Neural cell (in vitro differentiated cells): ENCODE measurements at regions not wholly inside any gene's neighbourhood (a gene's known extent, or its start where the extent isn't known, plus 50 kb on each side); places are given as distances from the start of the nearest gene placed in this dataset.

Experiments
- H2AFZ ChIP-seq: fragments of 200-600, 300-800 bp; sonication (generic), shearing (Covaris generic); 2 replicates; pipeline ENCODE4 v1.6.0; 2014; ENCODE audit warnings: low read depth, mild to moderate bottlenecking, antibody characterized with exemption, low read length, moderate library complexity
- H3F3A ChIP-seq: fragments of 200-600 bp; shearing (Covaris generic); 2 replicates; pipeline ENCODE4 v1.6.1; 2016; ENCODE audit warnings: mild to moderate bottlenecking, moderate library complexity, mixed read lengths, antibody characterized with exemption, low read length; ENCODE audit not compliant: insufficient read depth, poor library complexity, severe bottlenecking
- H3K27ac ChIP-seq: fragments of 200-600, 300-800 bp; sonication (generic), shearing (Covaris generic); 2 replicates; pipeline ENCODE4 v1.5.1; 2014; ENCODE audit warnings: mild to moderate bottlenecking, low read length, moderate library complexity
- H3K27me3 ChIP-seq: fragments of 300-800, 200-600 bp; sonication (generic), shearing (Covaris generic); 2 replicates; pipeline ENCODE4 v1.6.0; 2014; ENCODE audit warnings: mild to moderate bottlenecking, low read depth, low read length, moderate library complexity; ENCODE audit not compliant: insufficient read depth
- H3K36me3 ChIP-seq: fragments of 300-800, 200-600 bp; sonication (generic), shearing (Covaris generic); 2 replicates; pipeline ENCODE4 v1.5.1; 2014; ENCODE audit warnings: mild to moderate bottlenecking, antibody characterized with exemption, low read length, moderate library complexity; ENCODE audit not compliant: insufficient read depth
- H3K4me2 ChIP-seq: fragments of 300-800, 200-600 bp; sonication (generic), shearing (Covaris generic); 2 replicates; pipeline ENCODE4 v1.6.0; 2014; ENCODE audit warnings: mild to moderate bottlenecking, low read length
- H3K4me3 ChIP-seq: fragments of 300-800, 200-600 bp; sonication (generic), shearing (Covaris generic); 2 replicates; pipeline ENCODE4 v1.5.1; 2014; ENCODE audit warnings: mild to moderate bottlenecking, low read length, moderate library complexity
- H3K79me2 ChIP-seq: fragments of 200-600 bp; shearing (Covaris generic); replicated peaks from 2 replicates; pipeline ENCODE4 v1.6.0; 2014; ENCODE audit warnings: mild to moderate bottlenecking, low read length, moderate library complexity; ENCODE audit not compliant: insufficient read depth
- H3K9ac ChIP-seq: fragments of 300-800, 200-600 bp; sonication (generic), shearing (Covaris generic); 2 replicates; pipeline ENCODE4 v1.6.1; 2016; ENCODE audit warnings: mild to moderate bottlenecking, low read length, mixed read lengths
- H3K9me2 ChIP-seq: fragments of 200-600 bp; shearing (Covaris generic); 2 replicates; pipeline ENCODE4 v1.6.1; 2016; ENCODE audit warnings: mild to moderate bottlenecking, low read length, mixed read lengths; ENCODE audit not compliant: insufficient read depth
- H3K9me3 ChIP-seq: fragments of 200-600, 300-800 bp; sonication (generic), shearing (Covaris generic); 2 replicates; pipeline ENCODE4 v1.6.1; 2016; ENCODE audit warnings: mild to moderate bottlenecking, mixed run types, low read length, moderate library complexity, mixed read lengths
- H4K20me1 ChIP-seq: fragments of 200-600 bp; shearing (Covaris generic); 2 replicates; pipeline ENCODE4 v1.6.1; 2016; ENCODE audit warnings: mild to moderate bottlenecking, mixed run types; ENCODE audit not compliant: insufficient read depth
- CTCF ChIP-seq: fragments of 450-650 bp; IDR thresholded peaks from 2 replicates; pipeline ENCODE4 v1.5.1; 2014; ENCODE audit warnings: antibody characterized with exemption, mild to moderate bottlenecking, moderate library complexity; ENCODE audit not compliant: poor library complexity, severe bottlenecking
- EP300 ChIP-seq: fragments of 450-650 bp; conservative IDR thresholded peaks from 2 replicates; pipeline ENCODE4 v1.6.1; 2014; ENCODE audit warnings: antibody characterized with exemption, mild to moderate bottlenecking, moderate library complexity; ENCODE audit not compliant: poor library complexity, severe bottlenecking
- EZH2 ChIP-seq: fragments of 200-600, 300-800 bp; shearing (Covaris generic), sonication (generic); IDR thresholded peaks from 2 replicates; pipeline ENCODE4 v1.6.1; 2014; ENCODE audit warnings: antibody characterized with exemption, low read length, borderline replicate concordance, mild to moderate bottlenecking; ENCODE audit not compliant: insufficient read depth, poor library complexity, severe bottlenecking
- MXI1 ChIP-seq: fragments of 450-650 bp; conservative IDR thresholded peaks from 2 replicates; pipeline ENCODE4 v1.6.1; 2014; ENCODE audit warnings: antibody characterized with exemption, mild to moderate bottlenecking; ENCODE audit not compliant: poor library complexity, severe bottlenecking
- POLR2AphosphoS5 ChIP-seq: IDR thresholded peaks from 2 replicates; pipeline ENCODE4 v1.6.1; 2012
- RAD21 ChIP-seq: fragments of 450-650 bp; conservative IDR thresholded peaks from 2 replicates; pipeline ENCODE4 v1.6.1; 2014; ENCODE audit warnings: antibody characterized with exemption, mild to moderate bottlenecking, moderate library complexity
- REST ChIP-seq: IDR thresholded peaks from 2 replicates; pipeline ENCODE4 v1.6.1; 2012; ENCODE audit warnings: borderline replicate concordance
- SMC3 ChIP-seq: fragments of 450-650 bp; conservative IDR thresholded peaks from 2 replicates; pipeline ENCODE4 v1.6.1; 2014; ENCODE audit warnings: antibody characterized with exemption, mild to moderate bottlenecking, moderate library complexity; ENCODE audit not compliant: poor library complexity
- TAF1 ChIP-seq: IDR thresholded peaks from 2 replicates; pipeline ENCODE4 v1.6.1; 2012; ENCODE audit warnings: low read depth

- Histone ChIP-seq H3K4me2 (no peak overlapping the region), H3K36me3 (no peaks in the 10 kb centered on the region), H4K20me1 (no peaks in the 10 kb centered on the region), H3K9me3 (no peaks in the 10 kb centered on the region), H3K9me2 (no peaks in the 10 kb centered on the region), H3F3A (no peaks in the 10 kb centered on the region), H3K79me2 (no peaks in the 10 kb centered on the region), H3K9ac (no peak overlapping the region), H3K27ac (no peak overlapping the region), H3K27me3 (no peaks in the 10 kb centered on the region), H2AFZ (no peak overlapping the region), H3K4me3 (no peak overlapping the region)
- TF ChIP-seq POLR2AphosphoS5 (no peak), EP300 (no peak), SMC3 (no peak), CTCF (no peak), EZH2 (no peak), TAF1 (no peak), MXI1 (no peak), RAD21 (no peak), REST (no peak)
Measured at GRCh38 chr2:228942856-228943255, 328.2 kb downstream of the PID1 start.

GRCh38 chr2:228938629-228939028 is 332.5 kb downstream of the PID1 start:
- H3K27me3 ChIP-seq = no peaks in the 10 kb centered on the region
- no peak overlapping the region for H3K4me2 ChIP-seq
- H2AFZ ChIP-seq = no peak overlapping the region

More at GRCh38 chr2:228938629-228939028, 332.5 kb downstream of the PID1 start:
- H3K9me2 ChIP-seq = no peaks in the 10 kb centered on the region
- H3K79me2 ChIP-seq = no peaks in the 10 kb centered on the region
- H3F3A ChIP-seq = no peaks in the 10 kb centered on the region
- H3K9me3 ChIP-seq = no peaks in the 10 kb centered on the region
- H3K36me3 ChIP-seq = no peaks in the 10 kb centered on the region
- H3K27ac ChIP-seq = no peak overlapping the region
- TF ChIP-seq SMC3 = no peak
- TF ChIP-seq EZH2 = no peak
- no peak for TF ChIP-seq TAF1
- TF ChIP-seq REST = no peak
- TF ChIP-seq POLR2AphosphoS5 = no peak
- TF ChIP-seq CTCF = no peak
- TF ChIP-seq RAD21 = no peak
- no peak for TF ChIP-seq MXI1
- TF ChIP-seq EP300 = no peak
- H3K9ac ChIP-seq = no peak overlapping the region
- H3K4me3 ChIP-seq = no peak overlapping the region
- H4K20me1 ChIP-seq = no peaks in the 10 kb centered on the region
